Adrenal gland (tissue), 5 donors: ENCODE measurements at regions not wholly inside any gene's neighbourhood (a gene's known extent, or its start where the extent isn't known, plus 50 kb on each side); places are given as distances from the start of the nearest gene placed in this dataset.

Source experiments
- CTCF ChIP-seq, 6 experiments: fragments of 450-650 bp in 4 of 6; fragments of 200-600 bp in 2 of 6; sonication (generic) in 1 of 6; IDR thresholded peaks; 1 replicate in 5 of 6; 2 replicates in 1 of 6; pipeline versions ENCODE4 v1.5.1 to v1.8.0; 2016 to 2021; ENCODE audit warnings: antibody characterized with exemption in 6 of 6, mild to moderate bottlenecking in 2 of 6, moderate library complexity in 1 of 6
- POLR2A ChIP-seq, 2 donors: fragments of 450-650 bp; IDR thresholded peaks; one replicate each; pipeline ENCODE4 v1.6.1; 2017; ENCODE audit warnings: antibody characterized with exemption in 2 of 2, mild to moderate bottlenecking in 2 of 2, moderate library complexity in 1 of 2
- donor health status: DM: no; HTN: no; CAD: no.

DNA sequence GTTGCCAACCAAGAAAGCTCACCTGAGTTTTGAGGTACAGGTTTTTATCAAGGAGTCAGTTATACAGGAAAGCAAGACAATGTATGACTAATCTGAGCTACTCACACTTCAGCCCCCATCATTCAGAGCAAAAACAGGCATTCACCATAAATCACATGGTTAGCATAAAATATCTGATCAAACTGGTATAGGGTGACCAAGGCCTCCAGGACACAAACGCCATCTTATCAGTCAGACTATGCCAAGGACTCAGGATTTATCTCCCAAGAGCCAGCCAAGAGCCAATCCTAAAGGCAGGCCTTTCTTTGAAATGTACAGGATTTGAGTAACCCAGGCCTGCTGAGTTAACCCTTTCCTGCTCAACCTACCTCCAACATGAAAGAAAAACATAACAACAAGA, 313.0 kb upstream of the NREP start:
- TF ChIP-seq CTCF (IDR thresholded peaks at IDR 0.05) (no peak), POLR2A (IDR thresholded peaks at IDR 0.05) (no peak)
